GM12878 (cell line): ENCODE measurements at regions not wholly inside any gene's neighbourhood (a gene's known extent, or its start where the extent isn't known, plus 50 kb on each side); places are given as distances from the start of the nearest gene placed in this dataset.

ENCODE experiments used
- DPF2 ChIP-seq: fragments of 450-650 bp; IDR thresholded peaks from 2 replicates; pipeline ENCODE4 v1.6.1; 2017; ENCODE audit warnings: mild to moderate bottlenecking
- EP300 ChIP-seq, 2 experiments: fragments of 150-350 bp in 1 of 2; IDR thresholded peaks; 2 replicates each; pipeline ENCODE4 v1.6.1; 2011 to 2012; ENCODE audit warnings: low read depth in 2 of 2, low read length in 2 of 2, borderline replicate concordance in 1 of 2, improper control_type of control experiment in 1 of 2, inconsistent platforms in 1 of 2; ENCODE audit not compliant: control insufficient read depth in 1 of 2
- ETV6 ChIP-seq, 2 experiments: fragments of 450-650 bp in 1 of 2; IDR thresholded peaks in 1 of 2; conservative IDR thresholded peaks in 1 of 2; 2 replicates each; pipeline ENCODE4 v1.6.1; 2014; ENCODE audit warnings: antibody characterized with exemption in 1 of 2, borderline replicate concordance in 1 of 2, low read depth in 1 of 2, mild to moderate bottlenecking in 1 of 2, moderate library complexity in 1 of 2
- JUNB ChIP-seq: IDR thresholded peaks from 2 replicates; pipeline ENCODE4 v1.6.1; 2016; ENCODE audit warnings: antibody characterized with exemption, mild to moderate bottlenecking
- SIN3A ChIP-seq: IDR thresholded peaks from 2 replicates; pipeline ENCODE4 v1.6.1; 2012; ENCODE audit warnings: low read depth, low read length, improper control_type of control experiment
- TAF1 ChIP-seq: IDR thresholded peaks from 2 replicates; pipeline ENCODE4 v1.6.1; 2011; ENCODE audit warnings: mild to moderate bottlenecking, low read depth, low read length, borderline replicate concordance
- ZBTB11 ChIP-seq: fragments of 450-650 bp; formaldehyde crosslinking; IDR thresholded peaks from 2 replicates; pipeline ENCODE4 v1.5.0; 2022; ENCODE audit warnings: mild to moderate bottlenecking, missing genetic modification characterization

DNA sequence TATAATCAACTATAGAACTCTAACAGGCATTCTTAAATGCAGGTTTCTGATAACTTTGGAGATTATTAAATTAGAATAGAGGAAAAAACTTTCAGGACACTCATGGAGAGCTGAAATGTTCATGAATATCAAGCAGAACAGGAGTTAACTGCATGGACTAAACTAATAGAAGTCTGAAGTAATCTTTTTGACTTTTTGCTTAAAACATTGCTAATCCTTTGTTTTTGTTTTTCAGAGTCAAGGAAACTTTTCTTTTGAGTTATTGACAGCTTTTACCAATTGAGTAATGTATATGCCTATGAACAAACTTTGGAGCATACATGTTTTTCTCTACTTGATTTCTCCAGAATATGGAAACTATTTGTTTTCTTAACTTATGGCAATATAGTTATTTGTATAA lies 112.5 kb downstream of the EIF4E start:
- TF ChIP-seq TAF1 (no peak), ETV6 (conservative IDR thresholded peaks at IDR 0.05 in 1 of 2, IDR thresholded peaks at IDR 0.05 in 1 of 2; ENCODE audit: borderline replicate concordance in 1 of 2, low read depth in 1 of 2) (no peak), EP300 (IDR thresholded peaks at IDR 0.05; ENCODE audit: borderline replicate concordance in 1 of 2, control insufficient read depth in 1 of 2, low read depth in 2 of 2, low read length in 2 of 2) (no peak), ZBTB11 (CRISPR knock-in tag) (no peak), JUNB (no peak), SIN3A (no peak), DPF2 (no peak)
